Activated gamma-delta T cell treated with anti-CD3 and anti-CD28 coated beads, Interleukin-2, amount 50 U/mL, for 16 hours (primary cell): ENCODE measurements at regions not wholly inside any gene's neighbourhood (a gene's known extent, or its start where the extent isn't known, plus 50 kb on each side); places are given as distances from the start of the nearest gene placed in this dataset.
"Not testable (repeated sequence)": the region's sequence is repeated elsewhere in the genome, so short reads cannot be mapped to it uniquely, and the experiment has no call there.

Experiments used
- DNase-seq: peaks from one replicate; pipeline ENCODE4 v3.0.0-alpha.2; 2020; ENCODE audit warnings: low read depth

DNA sequence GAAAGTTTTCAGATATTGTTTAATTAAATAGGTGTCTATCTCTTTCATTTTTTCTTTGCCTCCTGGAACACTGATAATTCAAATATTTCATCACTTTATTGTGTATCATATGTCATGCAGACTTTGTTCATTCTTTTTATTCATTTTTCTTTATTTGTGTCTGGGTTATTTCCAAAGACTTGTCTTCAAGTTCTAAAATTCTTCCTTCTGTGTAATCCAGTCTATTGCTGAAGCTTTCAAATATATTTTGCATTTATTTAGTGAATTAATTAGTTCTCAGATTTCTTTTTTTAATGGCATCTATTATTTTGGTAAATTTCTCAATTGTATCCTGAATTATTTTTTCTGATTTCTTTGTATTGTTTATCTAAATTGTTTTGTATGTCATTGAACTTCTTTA lies 70.1 kb downstream of the ZNF330 start:
- no peak for DNase-seq

- no peak for DNase-seq
Observed at GRCh38 chr4:141294306-141294705, 73.6 kb downstream of the ZNF330 start.

DNA sequence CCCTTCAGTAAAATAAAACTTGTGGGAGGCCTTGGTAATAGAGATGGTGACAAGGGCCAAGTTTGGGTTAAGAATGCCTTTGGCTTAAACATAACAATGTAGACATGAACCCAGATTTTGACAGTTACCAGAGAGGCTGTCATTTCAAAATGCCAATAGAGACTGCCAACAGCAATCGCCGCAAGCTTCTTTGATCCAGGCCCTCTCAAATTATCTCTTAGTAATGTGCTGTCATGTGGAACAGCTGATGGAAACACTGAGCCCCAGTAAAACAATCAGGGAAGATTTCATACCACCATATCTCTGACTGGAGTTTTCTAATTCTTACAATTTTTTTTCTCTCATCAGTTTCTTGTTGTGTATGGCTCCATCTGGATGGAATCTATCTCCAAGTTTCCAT lies 80.5 kb downstream of the ZNF330 start:
- DNase-seq: no peak

DNA sequence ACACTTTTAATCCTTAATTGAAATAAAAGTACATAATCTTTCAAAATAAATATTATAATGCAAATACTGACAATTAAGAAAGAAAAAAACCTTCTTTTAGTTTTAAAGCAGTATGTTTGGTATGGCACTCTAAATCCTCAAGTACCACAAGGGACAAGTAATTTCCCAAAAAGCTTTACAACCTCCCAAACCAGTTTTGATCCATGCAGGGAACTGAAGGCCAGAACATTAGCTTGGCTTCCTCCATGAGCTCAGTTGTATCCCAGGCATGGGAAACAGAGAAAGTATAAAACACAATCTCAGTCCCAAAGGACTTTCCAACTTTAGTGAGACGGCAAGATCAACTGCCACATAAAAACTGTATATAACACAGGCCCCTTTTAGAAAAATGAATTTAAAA lies 82.2 kb downstream of the ZNF330 start:
- DNase-seq: no peak

DNA sequence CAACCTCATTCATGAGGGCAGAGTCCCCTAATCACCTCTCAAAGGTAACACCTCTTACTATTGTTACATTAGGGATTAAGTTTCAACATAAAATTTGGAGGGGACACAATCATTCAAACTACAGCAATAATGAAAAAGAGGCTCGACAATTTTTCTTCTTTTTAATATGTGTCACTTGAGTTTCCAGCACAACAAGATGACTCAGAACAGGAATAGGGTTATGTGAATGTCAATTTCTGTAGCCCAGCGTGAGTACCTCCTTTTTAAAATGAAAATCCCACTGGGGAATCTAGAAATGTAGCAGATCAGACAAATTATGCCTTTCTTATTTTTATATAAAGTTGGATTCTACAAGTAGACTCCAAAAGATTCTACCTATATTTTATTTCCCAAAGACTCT lies 83.7 kb downstream of the ZNF330 start:
- no peak for DNase-seq

DNA sequence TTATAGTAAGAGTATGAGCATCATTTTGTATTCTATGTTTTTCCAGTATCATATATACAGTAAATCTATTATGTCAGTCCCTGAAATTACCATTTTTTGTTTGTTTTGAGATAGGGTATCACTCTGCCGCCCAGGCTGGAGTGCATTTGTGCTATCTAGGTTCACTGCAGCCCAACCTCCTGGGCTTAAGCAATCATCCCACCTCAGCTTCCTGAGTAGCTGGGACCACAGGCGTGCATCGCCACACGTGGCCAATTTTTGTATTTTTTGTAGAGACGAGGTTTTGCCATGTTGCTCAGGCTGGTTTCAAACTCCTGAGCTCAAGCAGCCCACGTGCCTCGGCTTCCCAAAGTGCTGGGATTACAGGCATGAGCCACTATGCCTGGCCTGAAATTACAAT lies 85.6 kb downstream of the ZNF330 start:
- DNase-seq: no peak

- peak; percentile 28 for DNase-seq
Observed at GRCh38 chr4:141307241-141307689, 86.6 kb downstream of the ZNF330 start.

GRCh38 chr4:141309874-141310273 lies 89.2 kb downstream of the ZNF330 start:
- DNase-seq: no peak

DNA sequence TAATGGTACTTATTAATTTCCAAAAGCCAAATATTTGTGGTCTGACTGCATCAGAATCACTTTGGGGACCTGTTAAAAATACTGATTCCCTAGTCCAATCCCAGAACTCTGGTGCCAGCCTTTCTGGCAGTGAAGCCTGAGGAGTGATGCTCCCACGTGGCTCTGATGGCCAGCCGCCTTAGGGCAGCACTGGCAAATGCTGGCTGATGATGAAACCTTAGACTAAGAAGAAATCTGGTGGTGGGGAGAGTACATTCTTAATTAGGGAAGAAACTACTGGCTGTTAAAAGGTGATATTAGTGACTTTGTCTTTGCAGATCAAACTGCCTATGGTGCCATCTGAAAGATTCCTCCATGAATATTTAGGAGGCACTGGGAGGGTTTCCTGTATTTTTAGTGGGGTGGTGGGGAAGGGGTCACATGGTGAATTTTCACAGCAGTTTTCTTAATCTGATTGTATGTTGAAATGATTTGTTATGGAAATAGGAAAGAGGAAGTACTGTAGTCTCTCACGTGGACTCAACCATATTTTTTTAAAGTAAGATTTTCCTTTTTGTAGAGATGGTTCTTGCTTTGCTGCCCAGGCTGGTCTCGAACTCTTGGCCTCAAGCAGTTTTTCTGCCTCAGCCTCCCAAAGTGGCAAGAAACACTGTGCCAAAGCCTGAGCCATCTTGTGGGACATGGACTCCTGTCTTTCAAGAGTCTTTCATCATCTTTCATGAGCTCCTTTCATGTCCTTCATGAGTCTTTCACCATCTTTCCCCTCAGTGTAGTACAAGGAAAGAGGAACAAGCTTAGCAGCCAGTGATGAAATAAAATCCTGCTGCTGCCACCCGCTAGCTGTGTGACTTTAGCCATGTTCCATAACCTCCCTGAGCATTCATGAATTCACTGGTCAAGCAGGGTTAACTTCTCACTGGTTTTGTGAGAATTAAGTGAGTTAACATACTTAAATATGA lies 90.8 kb downstream of the ZNF330 start:
- no peak for DNase-seq

- no peak for DNase-seq
Observed at GRCh38 chr4:141314627-141315026, 93.9 kb downstream of the ZNF330 start.

GRCh38 chr4:141328560-141329173 lies 108.0 kb downstream of the ZNF330 start:
- no peak for DNase-seq

GRCh38 chr4:141329174-141329569 lies 108.5 kb downstream of the ZNF330 start:
- DNase-seq: no peak

DNA sequence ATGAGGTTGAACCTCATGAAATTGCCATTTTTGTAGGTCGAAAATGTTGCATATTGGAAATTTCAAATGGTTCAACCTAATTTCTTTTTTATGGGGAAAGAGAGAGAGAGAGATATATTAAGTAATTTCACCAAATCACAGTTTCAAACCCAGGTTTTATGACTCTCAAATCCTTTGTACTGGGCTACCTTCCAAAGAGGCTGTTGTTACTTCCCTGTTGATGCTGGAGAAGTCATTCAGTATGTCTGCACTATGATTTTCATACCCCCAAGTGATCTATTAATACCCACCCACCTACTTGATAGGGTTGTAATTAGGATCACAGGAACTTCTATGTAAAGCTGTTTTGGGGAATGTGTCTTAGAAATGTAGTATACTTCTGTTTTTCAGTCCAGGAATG lies 109.9 kb downstream of the ZNF330 start:
- no peak for DNase-seq

DNA sequence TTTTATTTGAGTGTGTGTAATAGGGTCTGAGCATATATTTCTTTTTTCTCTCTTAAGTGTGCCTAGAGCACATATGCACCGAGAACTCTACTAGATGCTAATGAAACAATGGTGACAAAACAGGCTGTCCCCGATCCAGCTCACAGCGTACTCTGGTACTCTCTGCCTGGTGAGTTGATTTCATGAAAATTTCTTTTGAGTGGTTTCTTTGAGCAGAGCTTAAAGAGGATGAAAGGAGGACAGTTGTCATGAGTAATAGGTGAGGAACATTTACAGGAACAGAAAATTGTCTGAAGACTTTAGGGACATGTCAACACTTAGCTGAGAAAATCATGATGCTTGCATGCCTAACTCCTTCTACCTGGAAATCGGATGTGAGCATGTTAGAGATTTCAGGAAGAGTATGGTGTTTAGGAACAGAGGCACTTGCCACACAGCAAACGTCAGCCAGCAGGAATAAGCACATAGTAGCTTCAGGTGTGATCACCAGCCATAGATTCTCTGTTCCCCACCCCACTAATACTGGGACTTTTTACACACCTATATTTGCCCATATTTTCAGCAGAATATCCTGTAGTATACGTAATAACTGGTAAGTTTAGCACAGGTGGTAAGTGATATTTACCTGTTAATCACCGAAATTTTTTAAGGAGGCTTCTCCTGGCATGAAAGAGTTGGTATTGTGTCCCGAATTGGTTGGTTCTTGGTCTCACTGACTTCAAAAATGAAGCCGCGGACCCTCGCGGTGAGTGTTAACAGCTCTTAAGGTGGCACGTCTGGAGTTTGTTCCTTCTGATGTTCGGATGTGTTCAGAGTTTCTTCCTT lies 111.1 kb downstream of the ZNF330 start:
- no peak for DNase-seq

- DNase-seq: not testable (repeated sequence)
Observed at GRCh38 chr4:141332359-141333181, 111.9 kb downstream of the ZNF330 start.

DNA sequence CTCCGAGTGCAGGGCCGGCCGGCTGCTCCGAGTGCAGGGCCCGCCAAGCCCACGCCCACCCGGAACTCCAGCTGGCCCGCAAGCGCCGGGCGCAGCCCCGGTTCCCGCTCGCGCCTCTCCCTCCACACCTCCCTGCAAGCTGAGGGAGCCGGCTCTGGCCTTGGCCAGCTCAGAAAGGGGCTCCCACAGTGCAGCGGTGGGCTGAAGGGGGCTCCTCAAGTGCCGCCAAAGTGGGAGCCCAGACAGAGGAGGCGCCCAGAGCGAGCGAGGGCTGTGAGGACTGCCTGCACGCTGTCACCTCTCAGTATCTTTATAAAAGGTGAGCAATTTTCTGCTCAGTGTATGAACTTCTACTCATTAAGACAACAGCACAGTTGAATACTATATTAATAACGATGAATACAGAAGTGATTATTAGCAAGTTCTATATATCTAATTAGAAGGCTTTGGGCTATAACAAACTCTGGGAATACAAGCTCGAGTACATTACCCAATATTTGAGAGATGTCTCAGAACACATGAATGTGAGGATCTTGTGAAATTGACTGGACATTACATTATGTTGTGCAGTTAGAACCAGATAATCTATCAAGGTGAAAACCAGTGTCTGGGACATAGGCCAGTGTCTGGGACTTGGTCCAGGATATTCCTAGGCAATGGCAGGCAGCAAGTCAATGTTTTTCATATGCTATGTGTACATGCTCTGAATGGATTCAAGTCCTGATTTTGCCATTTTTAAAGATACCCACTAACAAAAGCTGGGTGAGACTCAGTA lies 112.9 kb downstream of the ZNF330 start:
- not testable (repeated sequence) for DNase-seq

DNA sequence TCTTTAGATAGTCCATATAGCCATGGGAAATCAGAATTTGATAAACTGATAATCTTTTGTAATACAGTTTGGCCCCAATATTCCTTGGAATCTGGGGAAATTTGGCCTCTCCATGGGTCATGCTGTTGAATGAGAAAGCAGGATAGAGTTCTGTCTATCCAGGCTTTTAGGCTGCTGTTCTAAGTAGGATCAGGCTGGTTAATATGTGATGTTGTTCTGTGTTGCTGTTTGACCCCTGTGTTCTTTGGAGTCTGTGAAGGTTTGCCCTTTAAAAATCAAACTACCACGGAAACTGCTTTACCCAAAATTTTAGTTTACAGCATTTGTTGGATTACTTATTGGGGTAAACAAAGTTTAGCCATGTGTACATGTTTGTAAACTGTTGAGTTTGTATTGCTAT lies 114.5 kb downstream of the ZNF330 start:
- no peak for DNase-seq

GRCh38 chr4:141338238-141338637 lies 117.5 kb downstream of the ZNF330 start:
- DNase-seq: no peak

DNA sequence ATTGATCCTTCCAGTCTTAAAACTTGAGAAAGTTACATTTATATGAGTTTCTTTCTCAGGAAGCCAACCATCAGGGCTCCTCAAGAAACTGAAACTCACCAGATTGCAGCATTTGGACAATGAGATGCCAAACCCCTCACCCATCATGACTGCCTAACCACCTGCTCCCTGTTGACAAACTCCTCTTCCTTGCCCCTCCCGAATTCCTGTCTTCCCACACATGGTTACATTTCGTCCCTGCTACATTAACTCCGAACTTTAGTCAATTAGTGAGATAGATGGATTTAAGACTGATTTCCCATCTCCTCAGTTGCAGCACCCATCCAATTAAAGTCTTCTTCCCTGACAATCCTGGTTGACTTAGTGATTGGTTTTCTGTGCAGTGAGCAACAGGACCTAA lies 118.7 kb downstream of the ZNF330 start:
- no peak for DNase-seq

GRCh38 chr4:141339966-141340365 lies 119.3 kb downstream of the ZNF330 start:
- no peak for DNase-seq

DNA sequence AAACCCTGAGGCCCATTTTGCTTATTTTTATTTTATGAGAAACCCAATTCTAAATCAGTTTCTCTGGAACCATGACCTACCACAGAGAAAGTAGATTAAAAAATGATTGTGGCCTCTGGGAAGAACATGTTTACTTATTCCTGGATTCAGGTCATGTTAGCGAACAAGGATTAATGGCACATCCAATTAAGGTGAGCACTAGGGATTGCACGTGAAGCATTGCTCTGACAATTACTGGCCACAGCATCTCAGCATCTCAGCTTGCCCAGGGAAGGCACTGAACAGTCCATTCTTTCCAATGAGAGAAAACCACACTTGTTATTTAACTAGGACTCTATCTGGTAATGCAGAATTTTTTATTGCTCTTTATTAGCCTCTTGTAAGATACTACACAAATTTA lies 119.8 kb downstream of the ZNF330 start:
- DNase-seq: no peak
